Endothelial cell of umbilical vein (primary cell): ENCODE measurements at regions not wholly inside any gene's neighbourhood (a gene's known extent, or its start where the extent isn't known, plus 50 kb on each side); places are given as distances from the start of the nearest gene placed in this dataset.

Source experiments
- BruUV-seq: library from RNA; stranded (reverse); fragments of 400-500 nt; replicated peaks from 2 replicates; lab custom pipeline; 2021; lab: Mats Ljungman, UMichigan
- CTCF ChIA-PET: fragments of 300-600, 350-600 bp; sonication (Branson Sonifier 250); formaldehyde crosslinking; loops from one replicate; lab custom pipeline; 2021; ENCODE audit warnings: antibody characterized with exemption, inconsistent platforms; lab: Charles Lee
- POLR2A ChIA-PET: fragments of 300-600, 350-600 bp; sonication (Branson Sonifier 250); formaldehyde crosslinking; loops from one replicate; lab custom pipeline; 2021; ENCODE audit warnings: antibody characterized with exemption, inconsistent platforms; lab: Charles Lee
- DNase-seq: peaks from one replicate; pipeline ENCODE4 v3.0.0-alpha.2; 2011; ENCODE audit warnings: low read depth, low spot score
- FAIRE-seq: peaks from 2 replicates; lab custom pipeline; 2011; peaks lifted over from hg19 to GRCh38; lab: Jason Lieb, UNC
- H2AFZ ChIP-seq: 2 replicates; pipeline ENCODE4 v1.6.0; 2012; ENCODE audit warnings: low read depth, low read length, control low read depth, inconsistent platforms
- H3K27ac ChIP-seq: 2 replicates; pipeline ENCODE4 v1.5.1; 2011; ENCODE audit warnings: low read depth, mild to moderate bottlenecking, control low read depth, low read length, moderate library complexity; ENCODE audit not compliant: insufficient read depth
- H3K27me3 ChIP-seq, 2 experiments: 2 replicates each; pipeline versions ENCODE4 v1.6.0 to v1.6.1; 2011; ENCODE audit warnings: low read length in 2 of 2, mixed read lengths in 1 of 2; ENCODE audit not compliant: control insufficient read depth in 2 of 2, insufficient read depth in 2 of 2
- H3K36me3 ChIP-seq, 2 experiments: 2 replicates in 1 of 2; 3 replicates in 1 of 2; pipeline ENCODE4 v1.5.1; 2011; ENCODE audit warnings: low read length in 2 of 2, mild to moderate bottlenecking in 1 of 2, moderate library complexity in 1 of 2; ENCODE audit not compliant: control insufficient read depth in 2 of 2, insufficient read depth in 2 of 2; ENCODE audit errors: extremely low read depth in 1 of 2
- H3K4me1 ChIP-seq: 3 replicates; pipeline ENCODE4 v1.5.1; 2011; ENCODE audit warnings: mild to moderate bottlenecking, low read length; ENCODE audit not compliant: control insufficient read depth, insufficient read depth; ENCODE audit errors: extremely low read depth
- H3K4me2 ChIP-seq: 2 replicates; pipeline ENCODE4 v1.6.1; 2011; ENCODE audit warnings: low read length, control low read depth, mixed read lengths; ENCODE audit not compliant: insufficient read depth
- H3K4me3 ChIP-seq, 3 experiments: fragments of 200-600 bp in 1 of 3; sonication (generic), shearing (Covaris generic) in 1 of 3; replicated peaks in 1 of 3; 2 replicates each; pipeline ENCODE4 v1.5.1; 2011 to 2016; ENCODE audit warnings: control low read depth in 3 of 3, low read length in 3 of 3, mild to moderate bottlenecking in 2 of 3, inconsistent platforms in 1 of 3, low read depth in 1 of 3, moderate library complexity in 1 of 3; ENCODE audit not compliant: insufficient read depth in 1 of 3
- H3K79me2 ChIP-seq: 2 replicates; pipeline ENCODE4 v1.6.0; 2012; ENCODE audit warnings: low read length, inconsistent platforms; ENCODE audit not compliant: control insufficient read depth, insufficient read depth
- H3K9ac ChIP-seq: replicated peaks from 2 replicates; pipeline ENCODE3; 2011; ENCODE audit warnings: low read length, control low read depth; ENCODE audit not compliant: insufficient read depth; ENCODE audit errors: extremely low read depth
- H3K9me1 ChIP-seq: replicated peaks from 3 replicates; pipeline ENCODE4 v1.6.0; 2011; ENCODE audit warnings: mild to moderate bottlenecking, low read length; ENCODE audit not compliant: control insufficient read depth, insufficient read depth; ENCODE audit errors: extremely low read depth
- H3K9me3 ChIP-seq: replicated peaks from 2 replicates; pipeline ENCODE4 v1.5.1; 2012; ENCODE audit warnings: low read length, inconsistent platforms; ENCODE audit not compliant: control insufficient read depth, insufficient read depth
- H4K20me1 ChIP-seq: replicated peaks from 2 replicates; pipeline ENCODE3; 2011; ENCODE audit warnings: mild to moderate bottlenecking, low read length; ENCODE audit not compliant: control insufficient read depth, insufficient read depth; ENCODE audit errors: extremely low read depth
- CTCF ChIP-seq, 2 donors: IDR thresholded peaks; 1 replicate in 1 of 2; 2 replicates in 1 of 2; pipeline ENCODE4 v1.5.1; 2011; ENCODE audit warnings: low read length in 2 of 2, mild to moderate bottlenecking in 2 of 2, moderate library complexity in 2 of 2, control low read depth in 1 of 2, inconsistent platforms in 1 of 2, low read depth in 1 of 2; ENCODE audit not compliant: insufficient read depth in 1 of 2; ENCODE audit errors: extremely low read depth in 1 of 2
- EZH2 ChIP-seq: IDR thresholded peaks from 2 replicates; pipeline ENCODE4 v1.6.1; 2012; ENCODE audit warnings: borderline replicate concordance, low read depth, mild to moderate bottlenecking, moderate library complexity, low read length, inconsistent platforms; ENCODE audit not compliant: severe bottlenecking
- FOS ChIP-seq: IDR thresholded peaks from 2 replicates; pipeline ENCODE4 v1.6.1; 2011; ENCODE audit warnings: mild to moderate bottlenecking, low read length, moderate library complexity, borderline replicate concordance; ENCODE audit not compliant: insufficient read depth
- GATA2 ChIP-seq: IDR thresholded peaks from 2 replicates; pipeline ENCODE4 v1.7.0; 2011; ENCODE audit warnings: low read depth, mild to moderate bottlenecking, moderate library complexity, mixed read lengths, low read length; ENCODE audit not compliant: insufficient read length, insufficient read depth
- JUN ChIP-seq: IDR thresholded peaks from 2 replicates; pipeline ENCODE4 v1.6.1; 2011; ENCODE audit warnings: borderline replicate concordance, low read depth; ENCODE audit not compliant: insufficient read length, insufficient read depth
- MAX ChIP-seq: IDR thresholded peaks from 2 replicates; pipeline ENCODE4 v1.6.1; 2011; ENCODE audit not compliant: insufficient read depth, insufficient read length
- MYC ChIP-seq: IDR thresholded peaks from one replicate; pipeline ENCODE4 v1.6.1; 2011; ENCODE audit warnings: mild to moderate bottlenecking, low read depth, low read length
- POLR2A ChIP-seq: IDR thresholded peaks from 2 replicates; pipeline ENCODE4 v1.6.1; 2012; ENCODE audit warnings: low read depth, mild to moderate bottlenecking, control low read depth, low read length
- POLR2AphosphoS5 ChIP-seq: IDR thresholded peaks from 2 replicates; pipeline ENCODE4 v1.6.1; 2012; ENCODE audit warnings: low read depth, mild to moderate bottlenecking, control low read depth, low read length, moderate library complexity; ENCODE audit not compliant: insufficient read depth
- dilution Hi-C: fragments of 300-500 bp; cut with MboI; formaldehyde crosslinking; loops from one replicate; pipeline ENCODE4 v1.15.0; 2019; ENCODE audit warnings: low sequenced_read_pairs; ENCODE audit not compliant: extremely low pct_ligation_motif_present
- intact Hi-C: fragments of 100-400 bp; cut with micrococcal nuclease; formaldehyde crosslinking; loops from one replicate; pipeline ENCODE4 v1.10.0; 2022

- H3K36me3 ChIP-seq: no peaks in the 10 kb centered on the region
- no peak overlapping the region for H3K4me2 ChIP-seq
- ChIA-PET CTCF (no interaction called here), POLR2A (no interaction called here)
- H3K27ac ChIP-seq: no peak overlapping the region
- no peaks in the 10 kb centered on the region for H3K27me3 ChIP-seq
- DNase-seq: no peak
- H2AFZ ChIP-seq: no peak overlapping the region
- H3K9ac ChIP-seq: no peak overlapping the region
- no peaks in the 10 kb centered on the region for H3K9me3 ChIP-seq
- BruUV-seq: no TSS peak
- no peaks in the 10 kb centered on the region for H3K4me1 ChIP-seq
- no peaks in the 10 kb centered on the region for H3K9me1 ChIP-seq
- intact Hi-C loops (no loop called here), dilution Hi-C loops (no loop called here)
- TF ChIP-seq MYC (no peak), FOS (no peak), JUN (no peak), GATA2 (no peak), POLR2AphosphoS5 (no peak), EZH2 (no peak), CTCF (IDR thresholded peaks at IDR 0.05; ENCODE audit: extremely low read depth in 1 of 2, insufficient read depth in 1 of 2, low read depth in 1 of 2, low read length in 2 of 2) (no peak), MAX (no peak), POLR2A (no peak)
- no peaks in the 10 kb centered on the region for H4K20me1 ChIP-seq
- no peak for FAIRE-seq
- H3K79me2 ChIP-seq: no peaks in the 10 kb centered on the region
- H3K4me3 ChIP-seq: no peak overlapping the region
Measured at GRCh38 chr9:14987858-14988257, 77.6 kb upstream of the FREM1 start.
